ENCODE measurements at regions not wholly inside any gene's neighbourhood (a gene's known extent, or its start where the extent isn't known, plus 50 kb on each side); places are given as distances from the start of the nearest gene placed in this dataset.

- no peaks in the 10 kb centered on the region for H3K9me3 ChIP-seq (replicated peaks; ENCODE audit: control insufficient read depth, low read depth, low read length)
- no peak overlapping the region for H3K4me3 ChIP-seq (ENCODE audit: low read length)
- WGBS (ENCODE audit: insufficient coverage), result no CpG with 5 or more reads among the region's 1 CpG
- no peak overlapping the region for H3K27ac ChIP-seq (ENCODE audit: low read length)
- peak; percentile 9 for DNase-seq
- no peaks in the 10 kb centered on the region for H3K36me3 ChIP-seq (ENCODE audit: control insufficient read depth, insufficient read depth, low read length)
- no peaks in the 10 kb centered on the region for H3K4me1 ChIP-seq (ENCODE audit: control insufficient read depth, insufficient read depth, low read length)
- no peaks in the 10 kb centered on the region for H3K27me3 ChIP-seq (ENCODE audit: control insufficient read depth, insufficient read depth, low read length)
Observed at GRCh38 chr2:125707611-125708010, 948.3 kb upstream of the GYPC start.

- WGBS (ENCODE audit: insufficient coverage), result 68% methylated on average over 6 of the region's 6 CpGs
- Histone ChIP-seq H3K4me3 (ENCODE audit: low read length) (no peak overlapping the region), H3K9me3 (replicated peaks; ENCODE audit: control insufficient read depth, low read depth, low read length) (no peaks in the 10 kb centered on the region), H3K27me3 (ENCODE audit: control insufficient read depth, insufficient read depth, low read length) (no peaks in the 10 kb centered on the region), H3K36me3 (ENCODE audit: control insufficient read depth, insufficient read depth, low read length) (no peaks in the 10 kb centered on the region), H3K27ac (ENCODE audit: low read length) (no peak overlapping the region), H3K4me1 (ENCODE audit: control insufficient read depth, insufficient read depth, low read length) (no peaks in the 10 kb centered on the region)
- no peak for DNase-seq
Observed at GRCh38 chr2:125710561-125710960, 945.4 kb upstream of the GYPC start.

- Histone ChIP-seq H3K4me3 (ENCODE audit: low read length) (no peak overlapping the region), H3K27me3 (ENCODE audit: control insufficient read depth, insufficient read depth, low read length) (no peaks in the 10 kb centered on the region), H3K4me1 (ENCODE audit: control insufficient read depth, insufficient read depth, low read length) (no peaks in the 10 kb centered on the region), H3K36me3 (ENCODE audit: control insufficient read depth, insufficient read depth, low read length) (no peaks in the 10 kb centered on the region), H3K9me3 (replicated peaks; ENCODE audit: control insufficient read depth, low read depth, low read length) (no peaks in the 10 kb centered on the region), H3K27ac (ENCODE audit: low read length) (no peak overlapping the region)
- no CpG with 5 or more reads among the region's 1 CpG for WGBS (ENCODE audit: insufficient coverage)
- DNase-seq, result no peak
Observed at GRCh38 chr2:125711075-125711474, 944.9 kb upstream of the GYPC start.

GRCh38 chr2:125713533-125713932, 942.4 kb upstream of the GYPC start:
- Histone ChIP-seq H3K36me3 (ENCODE audit: control insufficient read depth, insufficient read depth, low read length) (no peaks in the 10 kb centered on the region), H3K4me3 (ENCODE audit: low read length) (no peak overlapping the region), H3K4me1 (ENCODE audit: control insufficient read depth, insufficient read depth, low read length) (no peaks in the 10 kb centered on the region), H3K27ac (ENCODE audit: low read length) (no peak overlapping the region), H3K9me3 (replicated peaks; ENCODE audit: control insufficient read depth, low read depth, low read length) (no peaks in the 10 kb centered on the region), H3K27me3 (ENCODE audit: control insufficient read depth, insufficient read depth, low read length) (no peaks in the 10 kb centered on the region)
- WGBS (ENCODE audit: insufficient coverage), result 92% methylated on average over 4 of the region's 6 CpGs
- DNase-seq, result no peak

GRCh38 chr2:125721072-125721721, 934.8 kb upstream of the GYPC start:
- H3K27ac ChIP-seq (ENCODE audit: low read length), result no peak overlapping the region
- H3K36me3 ChIP-seq (ENCODE audit: control insufficient read depth, insufficient read depth, low read length), result no peaks in the 10 kb centered on the region
- H3K27me3 ChIP-seq (ENCODE audit: control insufficient read depth, insufficient read depth, low read length), result no peaks in the 10 kb centered on the region
- DNase-seq, result no peak
- 88% methylated on average over 12 of the region's 14 CpGs for WGBS (ENCODE audit: insufficient coverage)
- no peak overlapping the region for H3K4me3 ChIP-seq (ENCODE audit: low read length)
- H3K9me3 ChIP-seq (replicated peaks; ENCODE audit: control insufficient read depth, low read depth, low read length), result peaks cover 2% of the 10 kb centered on the region
- no peaks in the 10 kb centered on the region for H3K4me1 ChIP-seq (ENCODE audit: control insufficient read depth, insufficient read depth, low read length)

GRCh38 chr2:125730921-125731320, 925.0 kb upstream of the GYPC start:
- Histone ChIP-seq H3K36me3 (ENCODE audit: control insufficient read depth, insufficient read depth, low read length) (no peaks in the 10 kb centered on the region), H3K9me3 (replicated peaks; ENCODE audit: control insufficient read depth, low read depth, low read length) (peaks cover 8% of the 10 kb centered on the region), H3K27me3 (ENCODE audit: control insufficient read depth, insufficient read depth, low read length) (no peaks in the 10 kb centered on the region), H3K4me3 (ENCODE audit: low read length) (no peak overlapping the region), H3K27ac (ENCODE audit: low read length) (no peak overlapping the region), H3K4me1 (ENCODE audit: control insufficient read depth, insufficient read depth, low read length) (no peaks in the 10 kb centered on the region)
- no peak for DNase-seq
- no CpG with 5 or more reads among the region's 4 CpGs for WGBS (ENCODE audit: insufficient coverage)

- WGBS (ENCODE audit: insufficient coverage), result no CpG with 5 or more reads among the region's 1 CpG
- no peak overlapping the region for H3K27ac ChIP-seq (ENCODE audit: low read length)
Observed at GRCh38 chr2:125736306-125736705, 919.7 kb upstream of the GYPC start.

GRCh38 chr2:125745514-125745913, 910.4 kb upstream of the GYPC start:
- Histone ChIP-seq H3K36me3 (ENCODE audit: control insufficient read depth, insufficient read depth, low read length) (no peaks in the 10 kb centered on the region), H3K27me3 (ENCODE audit: control insufficient read depth, insufficient read depth, low read length) (no peaks in the 10 kb centered on the region), H3K4me1 (ENCODE audit: control insufficient read depth, insufficient read depth, low read length) (no peaks in the 10 kb centered on the region), H3K9me3 (replicated peaks; ENCODE audit: control insufficient read depth, low read depth, low read length) (no peaks in the 10 kb centered on the region), H3K4me3 (ENCODE audit: low read length) (no peak overlapping the region), H3K27ac (ENCODE audit: low read length) (no peak overlapping the region)
- 23% methylated on average over 4 of the region's 4 CpGs for WGBS (ENCODE audit: insufficient coverage)
- peak; percentile 70 for DNase-seq

More at GRCh38 chr2:125736306-125736705, 919.7 kb upstream of the GYPC start:
- Histone ChIP-seq H3K4me1 (ENCODE audit: control insufficient read depth, insufficient read depth, low read length) (no peaks in the 10 kb centered on the region), H3K9me3 (replicated peaks; ENCODE audit: control insufficient read depth, low read depth, low read length) (no peaks in the 10 kb centered on the region), H3K36me3 (ENCODE audit: control insufficient read depth, insufficient read depth, low read length) (no peaks in the 10 kb centered on the region), H3K4me3 (ENCODE audit: low read length) (no peak overlapping the region), H3K27me3 (ENCODE audit: control insufficient read depth, insufficient read depth, low read length) (no peaks in the 10 kb centered on the region)
- DNase-seq, result no peak

GRCh38 chr2:125746321-125747164, 909.4 kb upstream of the GYPC start:
- H3K9me3 ChIP-seq (replicated peaks; ENCODE audit: control insufficient read depth, low read depth, low read length), result no peaks in the 10 kb centered on the region
- H3K27ac ChIP-seq (ENCODE audit: low read length), result no peak overlapping the region
- no peaks in the 10 kb centered on the region for H3K4me1 ChIP-seq (ENCODE audit: control insufficient read depth, insufficient read depth, low read length)
- no peak for DNase-seq
- H3K36me3 ChIP-seq (ENCODE audit: control insufficient read depth, insufficient read depth, low read length), result no peaks in the 10 kb centered on the region
- no peak overlapping the region for H3K4me3 ChIP-seq (ENCODE audit: low read length)
- no peaks in the 10 kb centered on the region for H3K27me3 ChIP-seq (ENCODE audit: control insufficient read depth, insufficient read depth, low read length)
- 80% methylated on average over 1 of the region's 4 CpGs for WGBS (ENCODE audit: insufficient coverage)

- no peak for DNase-seq
- Histone ChIP-seq H3K27me3 (ENCODE audit: control insufficient read depth, insufficient read depth, low read length) (no peaks in the 10 kb centered on the region), H3K4me3 (ENCODE audit: low read length) (no peak overlapping the region), H3K9me3 (replicated peaks; ENCODE audit: control insufficient read depth, low read depth, low read length) (no peaks in the 10 kb centered on the region), H3K27ac (ENCODE audit: low read length) (no peak overlapping the region), H3K36me3 (ENCODE audit: control insufficient read depth, insufficient read depth, low read length) (no peaks in the 10 kb centered on the region), H3K4me1 (ENCODE audit: control insufficient read depth, insufficient read depth, low read length) (no peaks in the 10 kb centered on the region)
Observed at GRCh38 chr2:125747165-125747425, 908.9 kb upstream of the GYPC start.
